ENCODE measurements at regions not wholly inside any gene's neighbourhood (a gene's known extent, or its start where the extent isn't known, plus 50 kb on each side); places are given as distances from the start of the nearest gene placed in this dataset.

DNA sequence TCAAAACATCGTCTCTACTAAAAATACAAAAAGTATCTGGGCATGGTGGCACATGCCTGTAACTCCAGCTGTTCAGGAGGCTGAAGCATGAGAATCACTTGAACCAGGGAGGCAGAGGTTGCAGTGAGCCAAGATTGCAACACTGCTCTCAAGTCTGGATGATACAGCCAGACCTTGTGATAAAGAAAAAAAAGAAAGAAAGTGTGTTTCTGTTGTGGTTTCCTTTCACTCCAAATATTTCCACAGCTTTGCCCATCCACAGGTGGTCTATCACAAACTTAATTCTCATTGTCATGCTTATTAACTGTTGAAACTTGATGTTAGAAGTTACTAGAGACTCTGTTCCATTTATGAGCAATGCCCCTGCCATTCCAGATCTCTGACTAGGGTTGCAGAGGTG, 316.0 kb upstream of the SEMA3C start:
- H3K4me2 ChIP-seq (ENCODE audit: low read length), result no peak overlapping the region
- DNase-seq (ENCODE audit: low read depth) (peak; percentile 48), FAIRE-seq (no peak)
- H3K36me3 Mint-ChIP-seq (ENCODE audit: low read depth, unreplicated experiment), result no peaks in the 10 kb centered on the region
- no peak overlapping the region for H3K4me3 ChIP-seq (ENCODE audit: insufficient read depth, low read depth, low read length)
- H3K27ac Mint-ChIP-seq (ENCODE audit: unreplicated experiment), result no peak overlapping the region
- no peaks in the 10 kb centered on the region for H3K9me3 Mint-ChIP-seq (ENCODE audit: unreplicated experiment)
- H3K27ac ChIP-seq (ENCODE audit: low read depth, low read length), result no peak overlapping the region
- TF ChIP-seq, protein P1, sequence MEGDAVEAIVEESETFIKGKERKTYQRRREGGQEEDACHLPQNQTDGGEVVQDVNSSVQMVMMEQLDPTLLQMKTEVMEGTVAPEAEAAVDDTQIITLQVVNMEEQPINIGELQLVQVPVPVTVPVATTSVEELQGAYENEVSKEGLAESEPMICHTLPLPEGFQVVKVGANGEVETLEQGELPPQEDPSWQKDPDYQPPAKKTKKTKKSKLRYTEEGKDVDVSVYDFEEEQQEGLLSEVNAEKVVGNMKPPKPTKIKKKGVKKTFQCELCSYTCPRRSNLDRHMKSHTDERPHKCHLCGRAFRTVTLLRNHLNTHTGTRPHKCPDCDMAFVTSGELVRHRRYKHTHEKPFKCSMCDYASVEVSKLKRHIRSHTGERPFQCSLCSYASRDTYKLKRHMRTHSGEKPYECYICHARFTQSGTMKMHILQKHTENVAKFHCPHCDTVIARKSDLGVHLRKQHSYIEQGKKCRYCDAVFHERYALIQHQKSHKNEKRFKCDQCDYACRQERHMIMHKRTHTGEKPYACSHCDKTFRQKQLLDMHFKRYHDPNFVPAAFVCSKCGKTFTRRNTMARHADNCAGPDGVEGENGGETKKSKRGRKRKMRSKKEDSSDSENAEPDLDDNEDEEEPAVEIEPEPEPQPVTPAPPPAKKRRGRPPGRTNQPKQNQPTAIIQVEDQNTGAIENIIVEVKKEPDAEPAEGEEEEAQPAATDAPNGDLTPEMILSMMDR (IDR thresholded peaks at IDR 0.05; ENCODE audit: insufficient read depth, low read depth, low read length), result no peak
- no peak for TF ChIP-seq EZH2 (IDR thresholded peaks at IDR 0.05; ENCODE audit: insufficient read depth, low read length)
- peaks cover 2% of the 10 kb centered on the region for H3K27me3 Mint-ChIP-seq (ENCODE audit: low read depth, unreplicated experiment)
- no peaks in the 10 kb centered on the region for H3K36me3 ChIP-seq (ENCODE audit: insufficient read depth, low read length)
- no peak overlapping the region for H3K9ac ChIP-seq (ENCODE audit: low read length)
- no peaks in the 10 kb centered on the region for H3K9me3 ChIP-seq (ENCODE audit: insufficient read depth, low read depth, low read length)
- H3K4me1 Mint-ChIP-seq (ENCODE audit: low read depth, unreplicated experiment), result no peaks in the 10 kb centered on the region
- H3K79me2 ChIP-seq (ENCODE audit: insufficient read depth, low read length), result no peaks in the 10 kb centered on the region
- H2AFZ ChIP-seq (ENCODE audit: low read depth, low read length), result no peak overlapping the region
- no peaks in the 10 kb centered on the region for H4K20me1 ChIP-seq (ENCODE audit: insufficient read depth, low read length)
- H3K4me3 Mint-ChIP-seq (ENCODE audit: unreplicated experiment), result no peak overlapping the region
- no peaks in the 10 kb centered on the region for H3K27me3 ChIP-seq (ENCODE audit: insufficient read depth, low read length)
- no peaks in the 10 kb centered on the region for H3K4me1 ChIP-seq (ENCODE audit: insufficient read depth, low read length)

DNA sequence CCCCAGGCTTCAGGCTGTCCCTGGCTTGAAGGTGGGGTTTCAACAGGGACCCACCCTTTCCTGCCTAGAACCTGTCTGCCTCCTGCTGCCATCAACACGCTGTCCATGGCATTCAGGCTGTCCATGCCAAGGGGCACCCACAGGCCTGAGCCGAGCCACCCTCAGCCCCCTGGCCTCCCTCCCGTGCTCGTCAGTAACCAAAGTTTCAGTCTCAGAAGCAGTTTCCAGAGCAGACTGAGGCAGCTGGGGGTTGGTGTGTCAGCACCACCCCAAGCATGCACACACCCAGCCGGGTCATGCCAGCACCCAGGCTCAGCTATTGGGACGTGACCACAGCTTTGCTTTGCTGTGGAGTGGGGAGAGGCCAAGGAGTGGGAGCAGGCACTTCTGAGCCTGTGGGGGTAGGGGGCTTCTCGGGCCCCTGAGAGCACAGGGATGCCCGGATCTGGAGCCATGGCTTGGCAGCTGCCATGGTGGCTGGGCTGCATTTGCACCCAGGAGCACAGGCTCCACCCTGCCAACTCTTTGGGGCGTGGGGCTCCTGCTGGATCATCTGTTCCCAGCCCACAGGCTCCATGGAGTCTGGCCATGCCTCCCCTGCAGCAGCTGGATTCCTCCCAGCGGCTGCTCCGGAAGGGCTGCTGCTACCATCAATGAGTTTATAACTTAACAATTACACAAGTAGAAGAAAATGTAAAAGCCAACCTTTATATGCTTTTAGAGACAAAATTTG, 314.5 kb upstream of the SEMA3C start:
- Histone ChIP-seq H3K27me3 (ENCODE audit: insufficient read depth, low read length) (no peaks in the 10 kb centered on the region), H3K9me3 (ENCODE audit: insufficient read depth, low read depth, low read length) (no peaks in the 10 kb centered on the region), H3K4me2 (ENCODE audit: low read length) (no peak overlapping the region), H3K9ac (ENCODE audit: low read length) (no peak overlapping the region), H3K27ac (ENCODE audit: low read depth, low read length) (no peak overlapping the region), H2AFZ (ENCODE audit: low read depth, low read length) (no peak overlapping the region), H3K4me1 (ENCODE audit: insufficient read depth, low read length) (no peaks in the 10 kb centered on the region), H3K4me3 (ENCODE audit: insufficient read depth, low read depth, low read length) (no peak overlapping the region), H3K79me2 (ENCODE audit: insufficient read depth, low read length) (no peaks in the 10 kb centered on the region), H4K20me1 (ENCODE audit: insufficient read depth, low read length) (no peaks in the 10 kb centered on the region), H3K36me3 (ENCODE audit: insufficient read depth, low read length) (no peaks in the 10 kb centered on the region)
- Mint-ChIP-seq H3K27ac (ENCODE audit: unreplicated experiment) (no peak overlapping the region), H3K9me3 (ENCODE audit: unreplicated experiment) (no peaks in the 10 kb centered on the region), H3K4me1 (ENCODE audit: low read depth, unreplicated experiment) (no peaks in the 10 kb centered on the region), H3K27me3 (ENCODE audit: low read depth, unreplicated experiment) (peaks cover 2% of the 10 kb centered on the region), H3K36me3 (ENCODE audit: low read depth, unreplicated experiment) (no peaks in the 10 kb centered on the region), H3K4me3 (ENCODE audit: unreplicated experiment) (no peak overlapping the region)
- no peak for TF ChIP-seq EZH2 (IDR thresholded peaks at IDR 0.05; ENCODE audit: insufficient read depth, low read length)
- TF ChIP-seq, protein P1 (IDR thresholded peaks at IDR 0.05; ENCODE audit: insufficient read depth, low read depth, low read length), result no peak
- no peak for FAIRE-seq
- no peak for DNase-seq (ENCODE audit: low read depth)

DNA sequence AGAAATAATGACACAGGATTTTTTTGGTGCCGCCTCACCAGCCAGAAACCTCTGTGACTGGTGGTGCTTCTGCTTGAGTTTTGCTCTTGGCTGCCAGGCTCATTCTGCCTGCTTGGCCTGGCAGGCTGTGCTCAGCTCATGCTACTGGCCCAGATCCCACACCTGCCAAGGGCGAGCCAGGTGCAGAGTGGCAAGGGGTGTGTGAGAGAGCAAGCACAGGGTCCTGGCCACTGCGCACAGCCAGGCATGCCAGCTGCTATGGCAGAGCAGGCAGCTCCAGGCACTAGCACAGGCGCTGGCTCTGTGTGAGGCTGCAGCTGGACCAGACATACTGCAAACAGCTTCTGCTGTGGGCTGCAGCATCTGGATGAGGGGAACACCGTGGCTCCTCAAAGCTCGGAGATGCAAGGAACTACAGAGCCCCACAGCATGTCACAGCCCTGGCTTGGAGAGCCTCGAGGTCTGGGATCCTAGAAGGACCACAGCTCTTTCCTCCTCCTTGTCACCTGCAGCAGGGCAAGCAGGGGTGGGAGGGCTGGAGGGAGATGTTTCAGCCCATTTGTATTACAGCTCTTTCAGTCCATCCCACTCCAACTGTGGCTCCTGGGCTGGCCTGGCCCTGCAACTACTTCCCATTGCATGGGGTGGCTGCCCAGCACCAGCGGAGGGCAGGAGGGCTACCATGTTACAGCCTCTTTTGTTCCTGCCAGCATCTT, 313.4 kb upstream of the SEMA3C start:
- Histone ChIP-seq H4K20me1 (ENCODE audit: insufficient read depth, low read length) (no peaks in the 10 kb centered on the region), H3K9ac (ENCODE audit: low read length) (no peak overlapping the region), H3K36me3 (ENCODE audit: insufficient read depth, low read length) (no peaks in the 10 kb centered on the region), H3K4me3 (ENCODE audit: insufficient read depth, low read depth, low read length) (no peak overlapping the region), H3K9me3 (ENCODE audit: insufficient read depth, low read depth, low read length) (no peaks in the 10 kb centered on the region), H3K79me2 (ENCODE audit: insufficient read depth, low read length) (no peaks in the 10 kb centered on the region), H3K4me2 (ENCODE audit: low read length) (no peak overlapping the region), H3K4me1 (ENCODE audit: insufficient read depth, low read length) (no peaks in the 10 kb centered on the region), H2AFZ (ENCODE audit: low read depth, low read length) (no peak overlapping the region), H3K27me3 (ENCODE audit: insufficient read depth, low read length) (no peaks in the 10 kb centered on the region), H3K27ac (ENCODE audit: low read depth, low read length) (no peak overlapping the region)
- peaks cover 2% of the 10 kb centered on the region for H3K27me3 Mint-ChIP-seq (ENCODE audit: low read depth, unreplicated experiment)
- DNase-seq (ENCODE audit: low read depth), result no peak
- H3K4me3 Mint-ChIP-seq (ENCODE audit: unreplicated experiment), result no peak overlapping the region
- no peaks in the 10 kb centered on the region for H3K36me3 Mint-ChIP-seq (ENCODE audit: low read depth, unreplicated experiment)
- TF ChIP-seq, protein P1 (IDR thresholded peaks at IDR 0.05; ENCODE audit: insufficient read depth, low read depth, low read length), result no peak
- no peak for TF ChIP-seq EZH2 (IDR thresholded peaks at IDR 0.05; ENCODE audit: insufficient read depth, low read length)
- no peaks in the 10 kb centered on the region for H3K9me3 Mint-ChIP-seq (ENCODE audit: unreplicated experiment)
- H3K27ac Mint-ChIP-seq (ENCODE audit: unreplicated experiment), result no peak overlapping the region
- H3K4me1 Mint-ChIP-seq (ENCODE audit: low read depth, unreplicated experiment), result no peaks in the 10 kb centered on the region
- FAIRE-seq, result no peak

Measured in astrocyte (in vitro differentiated cells and primary cell).